ENCODE measurements at regions not wholly inside any gene's neighbourhood (a gene's known extent, or its start where the extent isn't known, plus 50 kb on each side); places are given as distances from the start of the nearest gene placed in this dataset.

GRCh38 chr7:46719616-46720015, 798.5 kb upstream of the IGFBP3 start:
- Histone ChIP-seq H3K27ac (no peak overlapping the region), H3K4me3 (no peak overlapping the region), H3K36me3 (no peaks in the 10 kb centered on the region), H3K27me3 (no peaks in the 10 kb centered on the region), H3K4me1 (no peaks in the 10 kb centered on the region), H3K9me3 (no peaks in the 10 kb centered on the region)
- 90 to 94% (median 92%) methylated on average over 1 of the region's 1 CpG for WGBS, 4 donors
- ATAC-seq (no peak), DNase-seq (no peak)
- TF ChIP-seq POLR2A (IDR thresholded peaks at IDR 0.05) = no peak
- intact Hi-C loops (cut with DNase I) = no loop called here

GRCh38 chr7:46716926-46717325, 795.9 kb upstream of the IGFBP3 start:
- H3K4me3 ChIP-seq = no peak overlapping the region
- no peak for TF ChIP-seq POLR2A (IDR thresholded peaks at IDR 0.05)
- TF ChIP-seq, protein P1, sequence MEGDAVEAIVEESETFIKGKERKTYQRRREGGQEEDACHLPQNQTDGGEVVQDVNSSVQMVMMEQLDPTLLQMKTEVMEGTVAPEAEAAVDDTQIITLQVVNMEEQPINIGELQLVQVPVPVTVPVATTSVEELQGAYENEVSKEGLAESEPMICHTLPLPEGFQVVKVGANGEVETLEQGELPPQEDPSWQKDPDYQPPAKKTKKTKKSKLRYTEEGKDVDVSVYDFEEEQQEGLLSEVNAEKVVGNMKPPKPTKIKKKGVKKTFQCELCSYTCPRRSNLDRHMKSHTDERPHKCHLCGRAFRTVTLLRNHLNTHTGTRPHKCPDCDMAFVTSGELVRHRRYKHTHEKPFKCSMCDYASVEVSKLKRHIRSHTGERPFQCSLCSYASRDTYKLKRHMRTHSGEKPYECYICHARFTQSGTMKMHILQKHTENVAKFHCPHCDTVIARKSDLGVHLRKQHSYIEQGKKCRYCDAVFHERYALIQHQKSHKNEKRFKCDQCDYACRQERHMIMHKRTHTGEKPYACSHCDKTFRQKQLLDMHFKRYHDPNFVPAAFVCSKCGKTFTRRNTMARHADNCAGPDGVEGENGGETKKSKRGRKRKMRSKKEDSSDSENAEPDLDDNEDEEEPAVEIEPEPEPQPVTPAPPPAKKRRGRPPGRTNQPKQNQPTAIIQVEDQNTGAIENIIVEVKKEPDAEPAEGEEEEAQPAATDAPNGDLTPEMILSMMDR (IDR thresholded peaks at IDR 0.05) = no peak
- DNase-seq (no peak), ATAC-seq (no peak)
- no peaks in the 10 kb centered on the region for H3K36me3 ChIP-seq
- H3K4me1 ChIP-seq = peaks cover 0 to 9% (median 4%) of the 10 kb centered on the region in 12 donors
- no peaks in the 10 kb centered on the region for H3K9me3 ChIP-seq
- intact Hi-C loops (cut with DNase I) = no loop called here
- no peaks in the 10 kb centered on the region for H3K27me3 ChIP-seq
- 80 to 94% (median 89%) methylated on average over 1 of the region's 1 CpG for WGBS, 4 donors
- no peak overlapping the region for H3K27ac ChIP-seq

DNA sequence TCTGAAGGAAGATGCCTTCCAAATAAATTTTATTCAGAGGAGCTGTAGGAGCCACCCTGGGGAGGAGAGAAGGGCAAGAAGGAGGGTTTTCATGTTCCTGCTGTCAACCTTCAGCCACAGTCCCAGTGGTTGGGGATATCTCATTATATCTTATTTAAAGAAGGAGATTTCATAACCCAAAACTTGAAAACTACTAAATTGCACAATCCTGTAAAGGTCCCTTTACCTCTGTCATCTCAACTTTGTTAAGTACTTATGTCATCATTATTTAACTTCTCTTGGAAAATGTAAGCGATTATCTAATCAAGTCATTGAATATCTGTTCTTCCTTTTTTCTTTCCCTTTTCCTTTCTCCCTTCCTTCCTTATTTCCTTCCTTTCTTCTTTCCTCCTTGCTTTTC, 794.5 kb upstream of the IGFBP3 start:
- ATAC-seq (no peak), DNase-seq (no peak)
- Histone ChIP-seq H3K4me3 (no peak overlapping the region), H3K4me1 (peaks cover 0 to 15% (median 5%) of the 10 kb centered on the region in 12 donors), H3K27ac (no peak overlapping the region), H3K27me3 (no peaks in the 10 kb centered on the region), H3K9me3 (no peaks in the 10 kb centered on the region), H3K36me3 (no peaks in the 10 kb centered on the region)
- WGBS, 4 donors = 94 to 98% (median 96%) methylated on average over 1 of the region's 1 CpG
- intact Hi-C loops (cut with DNase I) = no loop called here
- TF ChIP-seq, protein P1 (IDR thresholded peaks at IDR 0.05) = no peak
- no peak for TF ChIP-seq POLR2A (IDR thresholded peaks at IDR 0.05)

DNA sequence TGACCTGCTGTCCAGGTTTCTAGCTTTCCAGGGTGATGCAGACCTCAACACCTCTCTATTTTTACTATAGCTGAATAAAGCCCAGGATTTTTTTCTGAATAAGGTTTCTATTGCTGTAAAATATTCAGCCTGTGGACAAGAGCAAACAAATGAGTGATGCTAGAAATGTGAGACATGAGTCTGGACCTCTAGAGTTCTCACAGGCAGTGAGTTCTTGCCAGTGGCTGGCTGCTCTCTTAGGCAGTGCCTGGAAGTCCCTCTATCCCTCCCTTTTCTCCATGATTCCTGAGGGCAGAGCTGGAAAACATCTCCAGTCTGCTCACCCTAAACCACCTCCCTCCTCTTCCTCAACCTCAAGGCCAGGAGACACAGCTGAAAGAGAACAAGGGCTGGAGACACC, 793.8 kb upstream of the IGFBP3 start:
- Histone ChIP-seq H3K36me3 (no peaks in the 10 kb centered on the region), H3K9me3 (no peaks in the 10 kb centered on the region)
- intact Hi-C loops (cut with DNase I) = no loop called here

More for the DNA sequence above, 793.8 kb upstream of the IGFBP3 start:
- TF ChIP-seq, protein P1 (IDR thresholded peaks at IDR 0.05) = no peak
- no peak for TF ChIP-seq POLR2A (IDR thresholded peaks at IDR 0.05)
- DNase-seq (no peak), ATAC-seq (no peak)
- no peaks in the 10 kb centered on the region for H3K27me3 ChIP-seq
- peaks cover 0 to 15% (median 5%) of the 10 kb centered on the region in 12 donors for H3K4me1 ChIP-seq
- H3K27ac ChIP-seq = no peak overlapping the region
- H3K4me3 ChIP-seq = no peak overlapping the region

Data from heart left ventricle (tissue), 16 donors.